ENCODE measurements at regions not wholly inside any gene's neighbourhood (a gene's known extent, or its start where the extent isn't known, plus 50 kb on each side); places are given as distances from the start of the nearest gene placed in this dataset.
A peak's percentile ranks its signal among the peaks of the same experiment; 100 is the strongest.

- no peak overlapping the region for H3K4me3 Mint-ChIP-seq (ENCODE audit: unreplicated experiment)
- TF ChIP-seq CTCF (IDR thresholded peaks at IDR 0.05; ENCODE audit: partially characterized antibody, unreplicated experiment), result no peak
- no peaks in the 10 kb centered on the region for H3K27me3 Mint-ChIP-seq (ENCODE audit: unreplicated experiment)
- no peak for DNase-seq
- H3K9me3 Mint-ChIP-seq (ENCODE audit: unreplicated experiment), result peaks cover 2% of the 10 kb centered on the region
- H3K27ac Mint-ChIP-seq (ENCODE audit: unreplicated experiment), result no peak overlapping the region
- H3K4me1 Mint-ChIP-seq (ENCODE audit: low read depth, unreplicated experiment), result peaks cover 4% of the 10 kb centered on the region
- H3K36me3 Mint-ChIP-seq (ENCODE audit: unreplicated experiment), result no peaks in the 10 kb centered on the region
Observed at GRCh38 chr6:101224751-101225150, 168.8 kb upstream of the GRIK2 start.

- Mint-ChIP-seq H3K36me3 (ENCODE audit: unreplicated experiment) (no peaks in the 10 kb centered on the region), H3K27ac (ENCODE audit: unreplicated experiment) (no peak overlapping the region), H3K4me3 (ENCODE audit: unreplicated experiment) (no peak overlapping the region), H3K4me1 (ENCODE audit: low read depth, unreplicated experiment) (peaks cover 5% of the 10 kb centered on the region), H3K27me3 (ENCODE audit: unreplicated experiment) (peaks cover 1% of the 10 kb centered on the region), H3K9me3 (ENCODE audit: unreplicated experiment) (peaks cover 2% of the 10 kb centered on the region)
- TF ChIP-seq CTCF (IDR thresholded peaks at IDR 0.05; ENCODE audit: partially characterized antibody, unreplicated experiment), result no peak
- peak; percentile 68 for DNase-seq
Observed at GRCh38 chr6:101226677-101227135, 166.8 kb upstream of the GRIK2 start.

GRCh38 chr6:101230866-101231265 lies 162.6 kb upstream of the GRIK2 start:
- Mint-ChIP-seq H3K36me3 (ENCODE audit: unreplicated experiment) (no peaks in the 10 kb centered on the region), H3K4me1 (ENCODE audit: low read depth, unreplicated experiment) (peaks cover 5% of the 10 kb centered on the region), H3K9me3 (ENCODE audit: unreplicated experiment) (peaks cover 2% of the 10 kb centered on the region), H3K4me3 (ENCODE audit: unreplicated experiment) (no peak overlapping the region), H3K27ac (ENCODE audit: unreplicated experiment) (no peak overlapping the region), H3K27me3 (ENCODE audit: unreplicated experiment) (peaks cover 1% of the 10 kb centered on the region)
- no peak for DNase-seq
- TF ChIP-seq CTCF (IDR thresholded peaks at IDR 0.05; ENCODE audit: partially characterized antibody, unreplicated experiment), result no peak

GRCh38 chr6:101231606-101232235 lies 161.8 kb upstream of the GRIK2 start:
- H3K27me3 Mint-ChIP-seq (ENCODE audit: unreplicated experiment), result peaks cover 1% of the 10 kb centered on the region
- no peaks in the 10 kb centered on the region for H3K9me3 Mint-ChIP-seq (ENCODE audit: unreplicated experiment)
- H3K27ac Mint-ChIP-seq (ENCODE audit: unreplicated experiment), result no peak overlapping the region
- TF ChIP-seq CTCF (IDR thresholded peaks at IDR 0.05; ENCODE audit: partially characterized antibody, unreplicated experiment), result no peak
- no peaks in the 10 kb centered on the region for H3K36me3 Mint-ChIP-seq (ENCODE audit: unreplicated experiment)
- DNase-seq, result no peak
- H3K4me1 Mint-ChIP-seq (ENCODE audit: low read depth, unreplicated experiment), result peaks cover 5% of the 10 kb centered on the region
- no peak overlapping the region for H3K4me3 Mint-ChIP-seq (ENCODE audit: unreplicated experiment)

GRCh38 chr6:101232961-101233360 lies 160.5 kb upstream of the GRIK2 start:
- Mint-ChIP-seq H3K4me3 (ENCODE audit: unreplicated experiment) (no peak overlapping the region), H3K9me3 (ENCODE audit: unreplicated experiment) (no peaks in the 10 kb centered on the region), H3K36me3 (ENCODE audit: unreplicated experiment) (no peaks in the 10 kb centered on the region), H3K27ac (ENCODE audit: unreplicated experiment) (no peak overlapping the region), H3K27me3 (ENCODE audit: unreplicated experiment) (peaks cover 1% of the 10 kb centered on the region), H3K4me1 (ENCODE audit: low read depth, unreplicated experiment) (peaks cover 5% of the 10 kb centered on the region)
- DNase-seq, result no peak
- no peak for TF ChIP-seq CTCF (IDR thresholded peaks at IDR 0.05; ENCODE audit: partially characterized antibody, unreplicated experiment)
